Activated naive CD4-positive, alpha-beta T cell treated with anti-CD3 and anti-CD28 coated beads for 36 hours (primary cell): ENCODE measurements at regions not wholly inside any gene's neighbourhood (a gene's known extent, or its start where the extent isn't known, plus 50 kb on each side); places are given as distances from the start of the nearest gene placed in this dataset.

Experiments used
- CTCF ChIA-PET: fragments of 350-600 bp; sonication (Branson Sonifier 250); formaldehyde crosslinking; loops from one replicate; lab custom pipeline; 2021; ENCODE audit warnings: antibody characterized with exemption; lab: Charles Lee
- DNase-seq: peaks from one replicate; pipeline ENCODE4 v3.0.0-alpha.2; 2020
- H3K27ac Mint-ChIP-seq: one replicate; pipeline ENCODE4 v1.8.0; 2021; ENCODE audit warnings: mild to moderate bottlenecking, mixed read lengths
- H3K27me3 Mint-ChIP-seq: one replicate; pipeline ENCODE4 v1.8.0; 2021; ENCODE audit warnings: low read depth, mixed read lengths
- H3K36me3 Mint-ChIP-seq: one replicate; pipeline ENCODE4 v1.8.0; 2021; ENCODE audit warnings: low read depth, mixed read lengths
- H3K4me1 Mint-ChIP-seq: one replicate; pipeline ENCODE4 v1.8.0; 2021; ENCODE audit warnings: low read depth, mixed read lengths
- H3K4me3 Mint-ChIP-seq: one replicate; pipeline ENCODE4 v1.8.0; 2021; ENCODE audit warnings: mild to moderate bottlenecking, moderate library complexity, mixed read lengths
- H3K9me3 Mint-ChIP-seq: one replicate; pipeline ENCODE4 v1.8.0; 2021; ENCODE audit warnings: mixed read lengths
- intact Hi-C: fragments of 100-400 bp; cut with micrococcal nuclease; formaldehyde crosslinking; loops from one replicate; pipeline ENCODE4 v1.15.1; 2023

GRCh38 chr14:101454229-101454628 lies 107.1 kb upstream of the DIO3 start:
- intact Hi-C loops = no loop called here
- peaks cover 5% of the 10 kb centered on the region for H3K4me1 Mint-ChIP-seq
- peaks cover 4% of the 10 kb centered on the region for H3K9me3 Mint-ChIP-seq
- no peaks in the 10 kb centered on the region for H3K36me3 Mint-ChIP-seq
- no peak for DNase-seq
- no peak overlapping the region for H3K27ac Mint-ChIP-seq
- CTCF ChIA-PET = no interaction called here
- no peak overlapping the region for H3K4me3 Mint-ChIP-seq
- peaks cover 66% of the 10 kb centered on the region for H3K27me3 Mint-ChIP-seq

- peaks cover 62% of the 10 kb centered on the region for H3K27me3 Mint-ChIP-seq
- no peaks in the 10 kb centered on the region for H3K36me3 Mint-ChIP-seq
- H3K4me1 Mint-ChIP-seq = peaks cover 5% of the 10 kb centered on the region
- intact Hi-C loops = no loop called here
- CTCF ChIA-PET = no interaction called here
- no peak for DNase-seq
- H3K9me3 Mint-ChIP-seq = peaks cover 4% of the 10 kb centered on the region
- no peak overlapping the region for H3K4me3 Mint-ChIP-seq
- H3K27ac Mint-ChIP-seq = no peak overlapping the region
Measured at GRCh38 chr14:101456246-101457175, 104.8 kb upstream of the DIO3 start.

- Mint-ChIP-seq H3K4me3 (no peak overlapping the region), H3K9me3 (peaks cover 4% of the 10 kb centered on the region), H3K36me3 (no peaks in the 10 kb centered on the region), H3K27ac (no peak overlapping the region), H3K27me3 (peaks cover 63% of the 10 kb centered on the region), H3K4me1 (peaks cover 5% of the 10 kb centered on the region)
- CTCF ChIA-PET = no interaction called here
- no peak for DNase-seq
- intact Hi-C loops = no loop called here
Measured at GRCh38 chr14:101457301-101457935, 103.9 kb upstream of the DIO3 start.

GRCh38 chr14:101457936-101458740 lies 103.2 kb upstream of the DIO3 start:
- H3K4me3 Mint-ChIP-seq = no peak overlapping the region
- no peak overlapping the region for H3K27ac Mint-ChIP-seq
- H3K4me1 Mint-ChIP-seq = peaks cover 5% of the 10 kb centered on the region
- peaks cover 56% of the 10 kb centered on the region for H3K27me3 Mint-ChIP-seq
- H3K9me3 Mint-ChIP-seq = peaks cover 4% of the 10 kb centered on the region
- intact Hi-C loops = no loop called here
- CTCF ChIA-PET = no interaction called here
- no peak for DNase-seq
- H3K36me3 Mint-ChIP-seq = no peaks in the 10 kb centered on the region

- peaks cover 49% of the 10 kb centered on the region for H3K27me3 Mint-ChIP-seq
- no peak for DNase-seq
- H3K27ac Mint-ChIP-seq = no peak overlapping the region
- H3K9me3 Mint-ChIP-seq = peaks cover 3% of the 10 kb centered on the region
- CTCF ChIA-PET = interaction anchor here (0.6 kb wide), 1 partner anchor 1141 kb away, joined by 4 read pairs; no protein-coding TSS in a partner anchor
- H3K4me1 Mint-ChIP-seq = peaks cover 5% of the 10 kb centered on the region
- H3K4me3 Mint-ChIP-seq = peak overlapping the region; percentile 32
- intact Hi-C loops = no loop called here
- H3K36me3 Mint-ChIP-seq = no peaks in the 10 kb centered on the region
Measured at GRCh38 chr14:101458741-101459550, 102.3 kb upstream of the DIO3 start.

GRCh38 chr14:101459551-101459900 lies 101.8 kb upstream of the DIO3 start:
- H3K4me1 Mint-ChIP-seq = peaks cover 5% of the 10 kb centered on the region
- H3K27me3 Mint-ChIP-seq = peaks cover 44% of the 10 kb centered on the region
- H3K27ac Mint-ChIP-seq = no peak overlapping the region
- H3K36me3 Mint-ChIP-seq = no peaks in the 10 kb centered on the region
- no peak for DNase-seq
- intact Hi-C loops = no loop called here
- CTCF ChIA-PET = no interaction called here
- H3K9me3 Mint-ChIP-seq = no peaks in the 10 kb centered on the region
- H3K4me3 Mint-ChIP-seq = no peak overlapping the region

GRCh38 chr14:101460521-101460920 lies 100.8 kb upstream of the DIO3 start:
- Mint-ChIP-seq H3K4me3 (no peak overlapping the region), H3K27ac (no peak overlapping the region), H3K36me3 (no peaks in the 10 kb centered on the region), H3K9me3 (no peaks in the 10 kb centered on the region), H3K27me3 (peaks cover 36% of the 10 kb centered on the region), H3K4me1 (peaks cover 5% of the 10 kb centered on the region)
- CTCF ChIA-PET = no interaction called here
- DNase-seq = no peak
- intact Hi-C loops = no loop called here

- Mint-ChIP-seq H3K4me3 (no peak overlapping the region), H3K9me3 (no peaks in the 10 kb centered on the region), H3K27me3 (peaks cover 29% of the 10 kb centered on the region), H3K27ac (no peak overlapping the region), H3K4me1 (peaks cover 5% of the 10 kb centered on the region), H3K36me3 (no peaks in the 10 kb centered on the region)
- intact Hi-C loops = no loop called here
- CTCF ChIA-PET = interaction anchor here (0.6 kb wide), 1 partner anchor 1835 kb away, joined by 3 read pairs; no protein-coding TSS in a partner anchor
- DNase-seq = no peak
Measured at GRCh38 chr14:101460986-101461750, 100.1 kb upstream of the DIO3 start.

GRCh38 chr14:101461891-101462290 lies 99.4 kb upstream of the DIO3 start:
- Mint-ChIP-seq H3K4me3 (no peak overlapping the region), H3K36me3 (no peaks in the 10 kb centered on the region), H3K4me1 (peaks cover 2% of the 10 kb centered on the region), H3K27ac (no peak overlapping the region), H3K27me3 (peaks cover 22% of the 10 kb centered on the region), H3K9me3 (no peaks in the 10 kb centered on the region)
- intact Hi-C loops = no loop called here
- CTCF ChIA-PET = interaction anchor here (0.6 kb wide), 1 partner anchor 1834 kb away, joined by 3 read pairs; no protein-coding TSS in a partner anchor
- no peak for DNase-seq

GRCh38 chr14:101462726-101463565 lies 98.3 kb upstream of the DIO3 start:
- CTCF ChIA-PET = no interaction called here
- Mint-ChIP-seq H3K4me3 (no peak overlapping the region), H3K27me3 (peaks cover 20% of the 10 kb centered on the region), H3K9me3 (no peaks in the 10 kb centered on the region), H3K36me3 (no peaks in the 10 kb centered on the region), H3K4me1 (no peaks in the 10 kb centered on the region), H3K27ac (no peak overlapping the region)
- intact Hi-C loops = no loop called here
- DNase-seq = no peak
